ENCODE measurements at regions not wholly inside any gene's neighbourhood (a gene's known extent, or its start where the extent isn't known, plus 50 kb on each side); places are given as distances from the start of the nearest gene placed in this dataset.
"Not testable (repeated sequence)": the region's sequence is repeated elsewhere in the genome, so short reads cannot be mapped to it uniquely, and the experiment has no call there.

- POLR2A ChIA-PET: not testable (repeated sequence)
Observed at GRCh38 chr3:177628095-177628719, 430.9 kb upstream of the TBL1XR1 start.

GRCh38 chr3:177629276-177629675, 432.0 kb upstream of the TBL1XR1 start:
- no peak for TF ChIP-seq CREM (CRISPR knock-in tag; IDR thresholded peaks at IDR 0.05)
- no peak for TF ChIP-seq ZNF219 (CRISPR knock-in tag; IDR thresholded peaks at IDR 0.05; ENCODE audit: borderline replicate concordance)
- TF ChIP-seq JAZF1 (CRISPR knock-in tag; IDR thresholded peaks at IDR 0.05): no peak
- TF ChIP-seq, protein P1, sequence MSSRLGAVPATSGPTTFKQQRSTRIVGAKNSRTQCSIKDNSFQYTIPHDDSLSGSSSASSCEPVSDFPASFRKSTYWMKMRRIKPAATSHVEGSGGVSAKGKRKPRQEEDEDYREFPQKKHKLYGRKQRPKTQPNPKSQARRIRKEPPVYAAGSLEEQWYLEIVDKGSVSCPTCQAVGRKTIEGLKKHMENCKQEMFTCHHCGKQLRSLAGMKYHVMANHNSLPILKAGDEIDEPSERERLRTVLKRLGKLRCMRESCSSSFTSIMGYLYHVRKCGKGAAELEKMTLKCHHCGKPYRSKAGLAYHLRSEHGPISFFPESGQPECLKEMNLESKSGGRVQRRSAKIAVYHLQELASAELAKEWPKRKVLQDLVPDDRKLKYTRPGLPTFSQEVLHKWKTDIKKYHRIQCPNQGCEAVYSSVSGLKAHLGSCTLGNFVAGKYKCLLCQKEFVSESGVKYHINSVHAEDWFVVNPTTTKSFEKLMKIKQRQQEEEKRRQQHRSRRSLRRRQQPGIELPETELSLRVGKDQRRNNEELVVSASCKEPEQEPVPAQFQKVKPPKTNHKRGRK (CRISPR knock-in tag; IDR thresholded peaks at IDR 0.05; ENCODE audit: borderline replicate concordance): no peak
- TF ChIP-seq, protein P2, sequence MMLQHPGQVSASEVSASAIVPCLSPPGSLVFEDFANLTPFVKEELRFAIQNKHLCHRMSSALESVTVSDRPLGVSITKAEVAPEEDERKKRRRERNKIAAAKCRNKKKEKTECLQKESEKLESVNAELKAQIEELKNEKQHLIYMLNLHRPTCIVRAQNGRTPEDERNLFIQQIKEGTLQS (CRISPR knock-in tag; conservative IDR thresholded peaks at IDR 0.05): no peak
- no peak for TF ChIP-seq CDX4 (CRISPR knock-in tag; IDR thresholded peaks at IDR 0.05; ENCODE audit: borderline replicate concordance)
- no peak for TF ChIP-seq ETV6 (CRISPR knock-in tag; IDR thresholded peaks at IDR 0.05)
- no peak for TF ChIP-seq ZSCAN18 (CRISPR knock-in tag; IDR thresholded peaks at IDR 0.05)
- no peak for TF ChIP-seq GABPB1 (CRISPR knock-in tag; IDR thresholded peaks at IDR 0.05)
- TF ChIP-seq FOXK1 (CRISPR knock-in tag; IDR thresholded peaks at IDR 0.05): no peak
- no peak for TF ChIP-seq RORB (CRISPR knock-in tag; IDR thresholded peaks at IDR 0.05)
- no peak for TF ChIP-seq E2F4 (CRISPR knock-in tag; IDR thresholded peaks at IDR 0.05; ENCODE audit: borderline replicate concordance, low read depth)
- TF ChIP-seq SMAD4 (CRISPR knock-in tag; IDR thresholded peaks at IDR 0.05): no peak
- no peak for TF ChIP-seq ZNF416 (CRISPR knock-in tag; IDR thresholded peaks at IDR 0.05)
- TF ChIP-seq ZNF138 (CRISPR knock-in tag; conservative IDR thresholded peaks at IDR 0.05): no peak
- TF ChIP-seq, protein P3, sequence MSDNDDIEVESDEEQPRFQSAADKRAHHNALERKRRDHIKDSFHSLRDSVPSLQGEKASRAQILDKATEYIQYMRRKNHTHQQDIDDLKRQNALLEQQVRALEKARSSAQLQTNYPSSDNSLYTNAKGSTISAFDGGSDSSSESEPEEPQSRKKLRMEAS (CRISPR knock-in tag; IDR thresholded peaks at IDR 0.05): no peak
- TF ChIP-seq ZNF671 (CRISPR knock-in tag; IDR thresholded peaks at IDR 0.05): no peak
- H3K27me3 Mint-ChIP-seq (ENCODE audit: low read depth): no peaks in the 10 kb centered on the region
- H3K4me3 Mint-ChIP-seq: no peak overlapping the region
- H3K36me3 Mint-ChIP-seq: peaks cover 17% of the 10 kb centered on the region
- H3K4me1 Mint-ChIP-seq: peaks cover 22% of the 10 kb centered on the region
- ATAC-seq (no peak), DNase-seq (ENCODE audit: low spot score) (no peak)
- CTCF ChIA-PET: no interaction called here
- peaks cover 21% of the 10 kb centered on the region for H3K9me3 Mint-ChIP-seq
- H3K27ac Mint-ChIP-seq: no peak overlapping the region
- POLR2A ChIA-PET: no interaction called here

More at GRCh38 chr3:177628095-177628719, 430.9 kb upstream of the TBL1XR1 start:
- H3K4me3 Mint-ChIP-seq; DNase-seq (ENCODE audit: low spot score); H3K27me3 Mint-ChIP-seq (ENCODE audit: low read depth); H3K27ac Mint-ChIP-seq; ATAC-seq; CTCF ChIA-PET: not testable (repeated sequence)
- peaks cover 22% of the 10 kb centered on the region for H3K4me1 Mint-ChIP-seq
- H3K36me3 Mint-ChIP-seq: peaks cover 17% of the 10 kb centered on the region
- peaks cover 21% of the 10 kb centered on the region for H3K9me3 Mint-ChIP-seq

- TF ChIP-seq, protein P4, sequence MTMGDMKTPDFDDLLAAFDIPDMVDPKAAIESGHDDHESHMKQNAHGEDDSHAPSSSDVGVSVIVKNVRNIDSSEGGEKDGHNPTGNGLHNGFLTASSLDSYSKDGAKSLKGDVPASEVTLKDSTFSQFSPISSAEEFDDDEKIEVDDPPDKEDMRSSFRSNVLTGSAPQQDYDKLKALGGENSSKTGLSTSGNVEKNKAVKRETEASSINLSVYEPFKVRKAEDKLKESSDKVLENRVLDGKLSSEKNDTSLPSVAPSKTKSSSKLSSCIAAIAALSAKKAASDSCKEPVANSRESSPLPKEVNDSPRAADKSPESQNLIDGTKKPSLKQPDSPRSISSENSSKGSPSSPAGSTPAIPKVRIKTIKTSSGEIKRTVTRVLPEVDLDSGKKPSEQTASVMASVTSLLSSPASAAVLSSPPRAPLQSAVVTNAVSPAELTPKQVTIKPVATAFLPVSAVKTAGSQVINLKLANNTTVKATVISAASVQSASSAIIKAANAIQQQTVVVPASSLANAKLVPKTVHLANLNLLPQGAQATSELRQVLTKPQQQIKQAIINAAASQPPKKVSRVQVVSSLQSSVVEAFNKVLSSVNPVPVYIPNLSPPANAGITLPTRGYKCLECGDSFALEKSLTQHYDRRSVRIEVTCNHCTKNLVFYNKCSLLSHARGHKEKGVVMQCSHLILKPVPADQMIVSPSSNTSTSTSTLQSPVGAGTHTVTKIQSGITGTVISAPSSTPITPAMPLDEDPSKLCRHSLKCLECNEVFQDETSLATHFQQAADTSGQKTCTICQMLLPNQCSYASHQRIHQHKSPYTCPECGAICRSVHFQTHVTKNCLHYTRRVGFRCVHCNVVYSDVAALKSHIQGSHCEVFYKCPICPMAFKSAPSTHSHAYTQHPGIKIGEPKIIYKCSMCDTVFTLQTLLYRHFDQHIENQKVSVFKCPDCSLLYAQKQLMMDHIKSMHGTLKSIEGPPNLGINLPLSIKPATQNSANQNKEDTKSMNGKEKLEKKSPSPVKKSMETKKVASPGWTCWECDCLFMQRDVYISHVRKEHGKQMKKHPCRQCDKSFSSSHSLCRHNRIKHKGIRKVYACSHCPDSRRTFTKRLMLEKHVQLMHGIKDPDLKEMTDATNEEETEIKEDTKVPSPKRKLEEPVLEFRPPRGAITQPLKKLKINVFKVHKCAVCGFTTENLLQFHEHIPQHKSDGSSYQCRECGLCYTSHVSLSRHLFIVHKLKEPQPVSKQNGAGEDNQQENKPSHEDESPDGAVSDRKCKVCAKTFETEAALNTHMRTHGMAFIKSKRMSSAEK (CRISPR knock-in tag; IDR thresholded peaks at IDR 0.05; ENCODE audit: borderline replicate concordance): no peak
- TF ChIP-seq, protein P5, sequence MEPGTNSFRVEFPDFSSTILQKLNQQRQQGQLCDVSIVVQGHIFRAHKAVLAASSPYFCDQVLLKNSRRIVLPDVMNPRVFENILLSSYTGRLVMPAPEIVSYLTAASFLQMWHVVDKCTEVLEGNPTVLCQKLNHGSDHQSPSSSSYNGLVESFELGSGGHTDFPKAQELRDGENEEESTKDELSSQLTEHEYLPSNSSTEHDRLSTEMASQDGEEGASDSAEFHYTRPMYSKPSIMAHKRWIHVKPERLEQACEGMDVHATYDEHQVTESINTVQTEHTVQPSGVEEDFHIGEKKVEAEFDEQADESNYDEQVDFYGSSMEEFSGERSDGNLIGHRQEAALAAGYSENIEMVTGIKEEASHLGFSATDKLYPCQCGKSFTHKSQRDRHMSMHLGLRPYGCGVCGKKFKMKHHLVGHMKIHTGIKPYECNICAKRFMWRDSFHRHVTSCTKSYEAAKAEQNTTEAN (CRISPR knock-in tag; IDR thresholded peaks at IDR 0.05): no peak
- no peak for TF ChIP-seq CREB1 (CRISPR knock-in tag; IDR thresholded peaks at IDR 0.05)
- CTCF ChIA-PET: no interaction called here
- no peak overlapping the region for H3K4me3 Mint-ChIP-seq
- H3K9me3 Mint-ChIP-seq: peaks cover 21% of the 10 kb centered on the region
- no peak overlapping the region for H3K27ac Mint-ChIP-seq
- H3K27me3 Mint-ChIP-seq (ENCODE audit: low read depth): no peaks in the 10 kb centered on the region
- POLR2A ChIA-PET: no interaction called here
- peaks cover 4% of the 10 kb centered on the region; the same call in 1 of the 2 replicates for H3K36me3 Mint-ChIP-seq
- DNase-seq (ENCODE audit: low spot score) (no peak), ATAC-seq (no peak)
- H3K4me1 Mint-ChIP-seq: peaks cover 14% of the 10 kb centered on the region
Observed at GRCh38 chr3:177633671-177634207, 436.5 kb upstream of the TBL1XR1 start.
